ENCODE measurements at regions not wholly inside any gene's neighbourhood (a gene's known extent, or its start where the extent isn't known, plus 50 kb on each side); places are given as distances from the start of the nearest gene placed in this dataset.
"Not testable (repeated sequence)": the region's sequence is repeated elsewhere in the genome, so short reads cannot be mapped to it uniquely, and the experiment has no call there.

DNA sequence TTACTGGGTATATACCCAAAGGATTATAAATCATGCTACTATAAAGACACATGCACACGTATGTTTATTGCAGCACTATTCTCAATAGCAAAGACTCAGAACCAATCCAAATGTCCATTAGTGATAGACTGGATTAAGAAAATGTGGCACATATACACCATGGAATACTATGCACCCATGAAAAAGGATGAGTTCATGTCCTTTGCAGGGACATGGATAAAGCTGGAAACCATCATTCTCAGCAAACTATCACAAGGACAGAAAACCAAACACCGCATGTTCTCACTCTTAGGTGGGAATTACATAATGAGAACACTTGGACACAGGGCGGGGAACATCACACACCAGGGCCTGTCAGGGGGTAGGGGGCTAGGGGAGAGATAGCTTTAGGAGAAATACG lies 186.1 kb upstream of the FTMT start:
- not testable (repeated sequence) for TF ChIP-seq POLR2A, CTCF (IDR thresholded peaks at IDR 0.05)

All from testis (tissue), 2 donors.